Activated naive CD8-positive, alpha-beta T cell treated with anti-CD3 and anti-CD28 coated beads, Interleukin-2, amount 10 ng/mL, durations not matched to agents 7 days and 5 days (primary cell): ENCODE measurements at regions not wholly inside any gene's neighbourhood (a gene's known extent, or its start where the extent isn't known, plus 50 kb on each side); places are given as distances from the start of the nearest gene placed in this dataset.

Experiments
- ATAC-seq: fragments of 150-1000 bp; cut with Tn5 transposase; one replicate; pipeline ENCODE4 v1.10.0; 2021; ENCODE audit warnings: low read depth, moderate library complexity
- POLR2A ChIA-PET: fragments of 350-600 bp; sonication (Branson Sonifier 250); formaldehyde crosslinking; loops from one replicate; lab custom pipeline; 2021; ENCODE audit warnings: antibody characterized with exemption; lab: Charles Lee
- DNase-seq: peaks from one replicate; pipeline ENCODE4 v3.0.0; 2021
- H3K27ac Mint-ChIP-seq: one replicate; pipeline ENCODE4 v1.8.0; 2022; ENCODE audit warnings: mild to moderate bottlenecking, mixed read lengths
- H3K27me3 Mint-ChIP-seq: one replicate; pipeline ENCODE4 v1.8.0; 2022; ENCODE audit warnings: mild to moderate bottlenecking, moderate library complexity, mixed read lengths
- H3K36me3 Mint-ChIP-seq: one replicate; pipeline ENCODE4 v1.8.0; 2021; ENCODE audit warnings: mild to moderate bottlenecking, mixed read lengths
- H3K4me1 Mint-ChIP-seq: one replicate; pipeline ENCODE4 v1.8.0; 2021; ENCODE audit warnings: mixed read lengths
- H3K4me3 Mint-ChIP-seq: one replicate; pipeline ENCODE4 v1.8.0; 2022; ENCODE audit warnings: mild to moderate bottlenecking, moderate library complexity, mixed read lengths
- H3K9me3 Mint-ChIP-seq: one replicate; pipeline ENCODE4 v1.8.0; 2021; ENCODE audit warnings: mixed read lengths

GRCh38 chr1:195637539-195637938 lies 970.7 kb downstream of the KCNT2 start:
- POLR2A ChIA-PET: no interaction called here
- Mint-ChIP-seq H3K27me3 (no peaks in the 10 kb centered on the region), H3K4me3 (no peak overlapping the region), H3K9me3 (peaks cover 1% of the 10 kb centered on the region), H3K27ac (no peak overlapping the region), H3K36me3 (no peaks in the 10 kb centered on the region), H3K4me1 (no peaks in the 10 kb centered on the region)
- DNase-seq (no peak), ATAC-seq (no peak)

GRCh38 chr1:195618287-195618686 lies 990.0 kb downstream of the KCNT2 start:
- no peaks in the 10 kb centered on the region for H3K27me3 Mint-ChIP-seq
- no peak overlapping the region for H3K27ac Mint-ChIP-seq
- POLR2A ChIA-PET: no interaction called here
- H3K9me3 Mint-ChIP-seq: peaks cover 8% of the 10 kb centered on the region
- H3K4me3 Mint-ChIP-seq: no peak overlapping the region
- no peaks in the 10 kb centered on the region for H3K4me1 Mint-ChIP-seq
- ATAC-seq: no peak
- no peak for DNase-seq
- H3K36me3 Mint-ChIP-seq: no peaks in the 10 kb centered on the region

GRCh38 chr1:195617106-195617505 lies 991.1 kb downstream of the KCNT2 start:
- Mint-ChIP-seq H3K4me3 (no peak overlapping the region), H3K27me3 (no peaks in the 10 kb centered on the region), H3K36me3 (no peaks in the 10 kb centered on the region), H3K4me1 (no peaks in the 10 kb centered on the region), H3K27ac (no peak overlapping the region), H3K9me3 (peaks cover 5% of the 10 kb centered on the region)
- POLR2A ChIA-PET: no interaction called here
- ATAC-seq (no peak), DNase-seq (no peak)

- ATAC-seq: no peak
- H3K4me3 Mint-ChIP-seq: no peak overlapping the region
- H3K27me3 Mint-ChIP-seq: no peaks in the 10 kb centered on the region
- no peaks in the 10 kb centered on the region for H3K36me3 Mint-ChIP-seq
- no peaks in the 10 kb centered on the region for H3K4me1 Mint-ChIP-seq
- no peak overlapping the region for H3K27ac Mint-ChIP-seq
- POLR2A ChIA-PET: no interaction called here
- peaks cover 7% of the 10 kb centered on the region for H3K9me3 Mint-ChIP-seq
- no peak for DNase-seq
Observed at GRCh38 chr1:195608883-195609282, 999.4 kb downstream of the KCNT2 start.

- Mint-ChIP-seq H3K27ac (no peak overlapping the region), H3K27me3 (no peaks in the 10 kb centered on the region), H3K4me3 (no peak overlapping the region), H3K4me1 (no peaks in the 10 kb centered on the region), H3K9me3 (peaks cover 5% of the 10 kb centered on the region), H3K36me3 (no peaks in the 10 kb centered on the region)
- DNase-seq (no peak), ATAC-seq (no peak)
- POLR2A ChIA-PET: no interaction called here
Observed at GRCh38 chr1:195606483-195606882, 1001.8 kb downstream of the KCNT2 start.

- Mint-ChIP-seq H3K4me1 (no peaks in the 10 kb centered on the region), H3K27ac (no peak overlapping the region), H3K36me3 (no peaks in the 10 kb centered on the region), H3K4me3 (no peak overlapping the region), H3K27me3 (no peaks in the 10 kb centered on the region), H3K9me3 (peaks cover 6% of the 10 kb centered on the region)
- DNase-seq (no peak), ATAC-seq (no peak)
- POLR2A ChIA-PET: no interaction called here
Observed at GRCh38 chr1:195604287-195604686, 1004.0 kb downstream of the KCNT2 start.

GRCh38 chr1:195597891-195598290 lies 1010.3 kb downstream of the KCNT2 start:
- no peak overlapping the region for H3K27ac Mint-ChIP-seq
- H3K9me3 Mint-ChIP-seq: peaks cover 4% of the 10 kb centered on the region
- DNase-seq: no peak
- no peak overlapping the region for H3K4me3 Mint-ChIP-seq
- no peaks in the 10 kb centered on the region for H3K27me3 Mint-ChIP-seq
- no peaks in the 10 kb centered on the region for H3K36me3 Mint-ChIP-seq
- H3K4me1 Mint-ChIP-seq: no peaks in the 10 kb centered on the region
- ATAC-seq: no peak
- POLR2A ChIA-PET: no interaction called here

GRCh38 chr1:195594773-195595172 lies 1013.5 kb downstream of the KCNT2 start:
- Mint-ChIP-seq H3K4me1 (no peaks in the 10 kb centered on the region), H3K4me3 (no peak overlapping the region), H3K27ac (no peak overlapping the region), H3K36me3 (no peaks in the 10 kb centered on the region), H3K9me3 (peaks cover 3% of the 10 kb centered on the region), H3K27me3 (no peaks in the 10 kb centered on the region)
- ATAC-seq (no peak), DNase-seq (no peak)
- POLR2A ChIA-PET: no interaction called here

GRCh38 chr1:195594322-195594721 lies 1013.9 kb downstream of the KCNT2 start:
- POLR2A ChIA-PET: no interaction called here
- Mint-ChIP-seq H3K9me3 (peaks cover 3% of the 10 kb centered on the region), H3K36me3 (no peaks in the 10 kb centered on the region), H3K4me1 (no peaks in the 10 kb centered on the region), H3K4me3 (no peak overlapping the region), H3K27me3 (no peaks in the 10 kb centered on the region), H3K27ac (no peak overlapping the region)
- ATAC-seq: no peak
- DNase-seq: no peak

- H3K27ac Mint-ChIP-seq: no peak overlapping the region
- POLR2A ChIA-PET: no interaction called here
- H3K27me3 Mint-ChIP-seq: no peaks in the 10 kb centered on the region
Observed at GRCh38 chr1:195591917-195592672, 1016.1 kb downstream of the KCNT2 start.

GRCh38 chr1:195590649-195591048 lies 1017.6 kb downstream of the KCNT2 start:
- Mint-ChIP-seq H3K36me3 (no peaks in the 10 kb centered on the region), H3K27ac (no peak overlapping the region)

More at GRCh38 chr1:195591917-195592672, 1016.1 kb downstream of the KCNT2 start:
- H3K4me3 Mint-ChIP-seq: no peak overlapping the region
- H3K36me3 Mint-ChIP-seq: no peaks in the 10 kb centered on the region
- H3K9me3 Mint-ChIP-seq: peaks cover 5% of the 10 kb centered on the region
- no peaks in the 10 kb centered on the region for H3K4me1 Mint-ChIP-seq
- DNase-seq (no peak), ATAC-seq (no peak)

GRCh38 chr1:195584870-195585624 lies 1023.2 kb downstream of the KCNT2 start:
- H3K9me3 Mint-ChIP-seq: peaks cover 11% of the 10 kb centered on the region
- H3K4me1 Mint-ChIP-seq: no peaks in the 10 kb centered on the region
- no peak for DNase-seq
- no peaks in the 10 kb centered on the region for H3K27me3 Mint-ChIP-seq
- no peak overlapping the region for H3K27ac Mint-ChIP-seq
- no peak for ATAC-seq
- H3K36me3 Mint-ChIP-seq: no peaks in the 10 kb centered on the region
- POLR2A ChIA-PET: no interaction called here
- H3K4me3 Mint-ChIP-seq: no peak overlapping the region

More at GRCh38 chr1:195590649-195591048, 1017.6 kb downstream of the KCNT2 start:
- no peak for DNase-seq
- no peaks in the 10 kb centered on the region for H3K27me3 Mint-ChIP-seq
- peaks cover 7% of the 10 kb centered on the region for H3K9me3 Mint-ChIP-seq
- no peak for ATAC-seq
- H3K4me3 Mint-ChIP-seq: no peak overlapping the region
- no peaks in the 10 kb centered on the region for H3K4me1 Mint-ChIP-seq
- POLR2A ChIA-PET: no interaction called here

- Mint-ChIP-seq H3K36me3 (no peaks in the 10 kb centered on the region), H3K27me3 (no peaks in the 10 kb centered on the region), H3K4me3 (no peak overlapping the region), H3K9me3 (peaks cover 6% of the 10 kb centered on the region), H3K4me1 (no peaks in the 10 kb centered on the region), H3K27ac (no peak overlapping the region)
- POLR2A ChIA-PET: no interaction called here
- ATAC-seq: no peak
- no peak for DNase-seq
Observed at GRCh38 chr1:195580988-195581387, 1027.3 kb downstream of the KCNT2 start.

- POLR2A ChIA-PET: no interaction called here
- no peak for DNase-seq
- H3K4me1 Mint-ChIP-seq: no peaks in the 10 kb centered on the region
Observed at GRCh38 chr1:195577748-195578147, 1030.5 kb downstream of the KCNT2 start.

More at GRCh38 chr1:195577748-195578147, 1030.5 kb downstream of the KCNT2 start:
- H3K36me3 Mint-ChIP-seq: no peaks in the 10 kb centered on the region
- H3K4me3 Mint-ChIP-seq: no peak overlapping the region
- peaks cover 4% of the 10 kb centered on the region for H3K9me3 Mint-ChIP-seq
- no peak for ATAC-seq
- H3K27ac Mint-ChIP-seq: no peak overlapping the region
- H3K27me3 Mint-ChIP-seq: no peaks in the 10 kb centered on the region
